OCI-LY1 (cell line): ENCODE measurements at regions not wholly inside any gene's neighbourhood (a gene's known extent, or its start where the extent isn't known, plus 50 kb on each side); places are given as distances from the start of the nearest gene placed in this dataset.

Experiments
- CTCF ChIP-seq: fragments of 200-600 bp; sonication (generic), shearing (Covaris generic); IDR thresholded peaks from 2 replicates; pipeline ENCODE4 v1.5.1; 2017; ENCODE audit warnings: mild to moderate bottlenecking, antibody characterized with exemption, low read length, moderate library complexity, mixed read lengths
- EZH2 ChIP-seq: fragments of 200-600 bp; sonication (generic), shearing (Covaris generic); IDR thresholded peaks from 2 replicates; pipeline ENCODE4 v1.8.0; 2017; ENCODE audit warnings: borderline replicate concordance, mixed run types, mild to moderate bottlenecking, antibody characterized with exemption, low read length, moderate library complexity, mixed read lengths

GRCh38 chr12:89786177-89786810, 77.7 kb upstream of the ATP2B1 start:
- TF ChIP-seq CTCF (no peak), EZH2 (no peak)
